Activated CD4-positive, alpha-beta T cell treated with anti-CD3 and anti-CD28 coated beads, Interleukin-2, amount 10 ng/mL, durations not matched to agents 24 days and 14 days (primary cell): ENCODE measurements at regions not wholly inside any gene's neighbourhood (a gene's known extent, or its start where the extent isn't known, plus 50 kb on each side); places are given as distances from the start of the nearest gene placed in this dataset.
A peak's percentile ranks its signal among the peaks of the same experiment; 100 is the strongest.

Source experiments
- DNase-seq: peaks from one replicate; pipeline ENCODE4 v3.0.0; 2022
- H3K27ac Mint-ChIP-seq: one replicate; pipeline ENCODE4 v1.8.0; 2022; ENCODE audit warnings: mild to moderate bottlenecking, mixed read lengths
- H3K27me3 Mint-ChIP-seq: one replicate; pipeline ENCODE4 v1.8.0; 2022; ENCODE audit warnings: mixed read lengths
- H3K36me3 Mint-ChIP-seq: one replicate; pipeline ENCODE4 v1.8.0; 2022; ENCODE audit warnings: low read depth, mild to moderate bottlenecking, mixed read lengths
- H3K4me1 Mint-ChIP-seq: one replicate; pipeline ENCODE4 v1.8.0; 2021; ENCODE audit warnings: mixed read lengths
- H3K4me3 Mint-ChIP-seq: one replicate; pipeline ENCODE4 v1.8.0; 2022; ENCODE audit warnings: mild to moderate bottlenecking, moderate library complexity, mixed read lengths
- H3K9me3 Mint-ChIP-seq: one replicate; pipeline ENCODE4 v1.8.0; 2021; ENCODE audit warnings: mixed read lengths
- intact Hi-C: fragments of 100-400 bp; cut with micrococcal nuclease; formaldehyde crosslinking; loops from one replicate; pipeline ENCODE4 v1.15.1; 2023

GRCh38 chr12:76639646-76640045 is 80.1 kb upstream of the OSBPL8 start:
- Mint-ChIP-seq H3K27ac (no peak overlapping the region), H3K27me3 (no peaks in the 10 kb centered on the region), H3K4me1 (peaks cover 4% of the 10 kb centered on the region), H3K9me3 (no peaks in the 10 kb centered on the region), H3K36me3 (no peaks in the 10 kb centered on the region), H3K4me3 (no peak overlapping the region)
- intact Hi-C loops = no loop called here
- DNase-seq = no peak

- Mint-ChIP-seq H3K9me3 (no peaks in the 10 kb centered on the region), H3K4me1 (peaks cover 4% of the 10 kb centered on the region), H3K27ac (no peak overlapping the region), H3K36me3 (no peaks in the 10 kb centered on the region), H3K27me3 (no peaks in the 10 kb centered on the region), H3K4me3 (no peak overlapping the region)
- intact Hi-C loops = no loop called here
- DNase-seq = no peak
These were observed 81.5 kb upstream of the OSBPL8 start for GRCh38 chr12:76641073-76641472.

- Mint-ChIP-seq H3K27me3 (no peaks in the 10 kb centered on the region), H3K4me1 (no peaks in the 10 kb centered on the region), H3K27ac (no peak overlapping the region), H3K9me3 (no peaks in the 10 kb centered on the region), H3K4me3 (no peak overlapping the region), H3K36me3 (no peaks in the 10 kb centered on the region)
- DNase-seq = no peak
- intact Hi-C loops = no loop called here
These were observed 82.4 kb upstream of the OSBPL8 start for GRCh38 chr12:76641961-76642360.

GRCh38 chr12:76643438-76643837 is 83.9 kb upstream of the OSBPL8 start:
- H3K4me1 Mint-ChIP-seq = no peaks in the 10 kb centered on the region
- no peak overlapping the region for H3K27ac Mint-ChIP-seq
- intact Hi-C loops = no loop called here
- no peak overlapping the region for H3K4me3 Mint-ChIP-seq
- H3K36me3 Mint-ChIP-seq = no peaks in the 10 kb centered on the region
- no peak for DNase-seq
- no peaks in the 10 kb centered on the region for H3K9me3 Mint-ChIP-seq
- H3K27me3 Mint-ChIP-seq = peaks cover under 1% of the 10 kb centered on the region

- no peak for DNase-seq
- H3K4me3 Mint-ChIP-seq = no peak overlapping the region
- intact Hi-C loops = no loop called here
- H3K27ac Mint-ChIP-seq = no peak overlapping the region
- H3K36me3 Mint-ChIP-seq = no peaks in the 10 kb centered on the region
- H3K27me3 Mint-ChIP-seq = peaks cover 6% of the 10 kb centered on the region
- H3K9me3 Mint-ChIP-seq = no peaks in the 10 kb centered on the region
- no peaks in the 10 kb centered on the region for H3K4me1 Mint-ChIP-seq
These were observed 85.4 kb upstream of the OSBPL8 start for GRCh38 chr12:76644950-76645349.

- no peaks in the 10 kb centered on the region for H3K9me3 Mint-ChIP-seq
- peaks cover 7% of the 10 kb centered on the region for H3K27me3 Mint-ChIP-seq
- no peaks in the 10 kb centered on the region for H3K4me1 Mint-ChIP-seq
- H3K27ac Mint-ChIP-seq = no peak overlapping the region
- H3K4me3 Mint-ChIP-seq = no peak overlapping the region
- no peak for DNase-seq
- no peaks in the 10 kb centered on the region for H3K36me3 Mint-ChIP-seq
- intact Hi-C loops = no loop called here
These were observed 86.4 kb upstream of the OSBPL8 start for GRCh38 chr12:76645934-76646333.

- peaks cover 10% of the 10 kb centered on the region for H3K27me3 Mint-ChIP-seq
- H3K4me3 Mint-ChIP-seq = no peak overlapping the region
- no peak for DNase-seq
- no peaks in the 10 kb centered on the region for H3K36me3 Mint-ChIP-seq
- H3K27ac Mint-ChIP-seq = no peak overlapping the region
- intact Hi-C loops = no loop called here
- H3K4me1 Mint-ChIP-seq = no peaks in the 10 kb centered on the region
- no peaks in the 10 kb centered on the region for H3K9me3 Mint-ChIP-seq
These were observed 86.8 kb upstream of the OSBPL8 start for GRCh38 chr12:76646366-76646765.

GRCh38 chr12:76649099-76649498 is 89.5 kb upstream of the OSBPL8 start:
- H3K36me3 Mint-ChIP-seq = no peaks in the 10 kb centered on the region
- H3K4me1 Mint-ChIP-seq = no peaks in the 10 kb centered on the region
- H3K4me3 Mint-ChIP-seq = no peak overlapping the region
- H3K9me3 Mint-ChIP-seq = no peaks in the 10 kb centered on the region
- H3K27ac Mint-ChIP-seq = no peak overlapping the region
- peaks cover 11% of the 10 kb centered on the region for H3K27me3 Mint-ChIP-seq
- intact Hi-C loops = no loop called here
- DNase-seq = no peak

- no peaks in the 10 kb centered on the region for H3K36me3 Mint-ChIP-seq
- H3K4me1 Mint-ChIP-seq = no peaks in the 10 kb centered on the region
- peaks cover 11% of the 10 kb centered on the region for H3K27me3 Mint-ChIP-seq
- no peak overlapping the region for H3K4me3 Mint-ChIP-seq
- intact Hi-C loops = no loop called here
- no peaks in the 10 kb centered on the region for H3K9me3 Mint-ChIP-seq
- DNase-seq = peak; percentile 6
- H3K27ac Mint-ChIP-seq = no peak overlapping the region
These were observed 92.8 kb upstream of the OSBPL8 start for GRCh38 chr12:76652402-76652801.

GRCh38 chr12:76653342-76653741 is 93.8 kb upstream of the OSBPL8 start:
- Mint-ChIP-seq H3K27me3 (peaks cover 11% of the 10 kb centered on the region), H3K36me3 (no peaks in the 10 kb centered on the region), H3K4me1 (no peaks in the 10 kb centered on the region), H3K4me3 (no peak overlapping the region), H3K27ac (no peak overlapping the region), H3K9me3 (no peaks in the 10 kb centered on the region)
- intact Hi-C loops = no loop called here
- no peak for DNase-seq

- Mint-ChIP-seq H3K36me3 (no peaks in the 10 kb centered on the region), H3K4me1 (peaks cover 5% of the 10 kb centered on the region), H3K4me3 (no peak overlapping the region), H3K9me3 (no peaks in the 10 kb centered on the region), H3K27me3 (no peaks in the 10 kb centered on the region), H3K27ac (no peak overlapping the region)
- intact Hi-C loops = no loop called here
- DNase-seq = no peak
These were observed 99.2 kb upstream of the ZDHHC17 start for GRCh38 chr12:76664731-76665130.

GRCh38 chr12:76666290-76666835 is 97.6 kb upstream of the ZDHHC17 start:
- Mint-ChIP-seq H3K27me3 (no peaks in the 10 kb centered on the region), H3K27ac (no peak overlapping the region), H3K36me3 (no peaks in the 10 kb centered on the region), H3K4me3 (no peak overlapping the region), H3K9me3 (no peaks in the 10 kb centered on the region), H3K4me1 (peaks cover 5% of the 10 kb centered on the region)
- DNase-seq = no peak
- intact Hi-C loops = no loop called here

- Mint-ChIP-seq H3K27me3 (no peaks in the 10 kb centered on the region), H3K4me1 (peaks cover 5% of the 10 kb centered on the region), H3K27ac (no peak overlapping the region), H3K9me3 (no peaks in the 10 kb centered on the region), H3K4me3 (no peak overlapping the region), H3K36me3 (no peaks in the 10 kb centered on the region)
- intact Hi-C loops = no loop called here
- peak; percentile 45 for DNase-seq
These were observed 93.9 kb upstream of the ZDHHC17 start for GRCh38 chr12:76669981-76670380.

GRCh38 chr12:76670776-76671175 is 93.1 kb upstream of the ZDHHC17 start:
- H3K27ac Mint-ChIP-seq = no peak overlapping the region
- no peaks in the 10 kb centered on the region for H3K36me3 Mint-ChIP-seq
- DNase-seq = peak; percentile 23
- peaks cover 3% of the 10 kb centered on the region for H3K4me1 Mint-ChIP-seq
- H3K27me3 Mint-ChIP-seq = no peaks in the 10 kb centered on the region
- intact Hi-C loops = no loop called here
- H3K4me3 Mint-ChIP-seq = no peak overlapping the region
- H3K9me3 Mint-ChIP-seq = no peaks in the 10 kb centered on the region

- H3K36me3 Mint-ChIP-seq = no peaks in the 10 kb centered on the region
- H3K4me1 Mint-ChIP-seq = no peaks in the 10 kb centered on the region
- no peak overlapping the region for H3K27ac Mint-ChIP-seq
- H3K27me3 Mint-ChIP-seq = no peaks in the 10 kb centered on the region
- intact Hi-C loops = no loop called here
- H3K9me3 Mint-ChIP-seq = no peaks in the 10 kb centered on the region
- no peak for DNase-seq
- H3K4me3 Mint-ChIP-seq = no peak overlapping the region
These were observed 89.1 kb upstream of the ZDHHC17 start for GRCh38 chr12:76674669-76675315.
